PFSK-1 (cell line): ENCODE measurements at regions not wholly inside any gene's neighbourhood (a gene's known extent, or its start where the extent isn't known, plus 50 kb on each side); places are given as distances from the start of the nearest gene placed in this dataset.
A peak's percentile ranks its signal among the peaks of the same experiment; 100 is the strongest.

Source experiments
- FOXP2 ChIP-seq: optimal IDR thresholded peaks from 2 replicates; pipeline ENCODE3; 2011; ENCODE audit warnings: borderline replicate concordance, control low read depth, inconsistent platforms; ENCODE audit not compliant: insufficient read depth; ENCODE audit errors: extremely low read length, extremely low read depth
- POLR2AphosphoS5 ChIP-seq: IDR thresholded peaks from 2 replicates; pipeline ENCODE4 v1.6.1; 2012; ENCODE audit warnings: low read depth, mild to moderate bottlenecking, control low read depth, low read length, moderate library complexity
- SIN3A ChIP-seq: IDR thresholded peaks from 2 replicates; pipeline ENCODE4 v1.6.1; 2012; ENCODE audit warnings: mild to moderate bottlenecking, low read length, moderate library complexity, borderline replicate concordance; ENCODE audit not compliant: insufficient read depth
- TAF1 ChIP-seq: IDR thresholded peaks from 2 replicates; pipeline ENCODE4 v1.6.1; 2012; ENCODE audit warnings: low read length, control low read depth, borderline replicate concordance; ENCODE audit not compliant: insufficient read depth
- TF ChIP-seq, protein P1 (sequence below), 2 experiments: IDR thresholded peaks; 2 replicates each; pipeline versions ENCODE4 v1.6.1 to v1.8.0; 2011 to 2012; ENCODE audit warnings: low read depth in 2 of 2, low read length in 2 of 2, control low read depth in 1 of 2, inconsistent platforms in 1 of 2, mild to moderate bottlenecking in 1 of 2, moderate library complexity in 1 of 2; ENCODE audit not compliant: insufficient read depth in 1 of 2

DNA sequence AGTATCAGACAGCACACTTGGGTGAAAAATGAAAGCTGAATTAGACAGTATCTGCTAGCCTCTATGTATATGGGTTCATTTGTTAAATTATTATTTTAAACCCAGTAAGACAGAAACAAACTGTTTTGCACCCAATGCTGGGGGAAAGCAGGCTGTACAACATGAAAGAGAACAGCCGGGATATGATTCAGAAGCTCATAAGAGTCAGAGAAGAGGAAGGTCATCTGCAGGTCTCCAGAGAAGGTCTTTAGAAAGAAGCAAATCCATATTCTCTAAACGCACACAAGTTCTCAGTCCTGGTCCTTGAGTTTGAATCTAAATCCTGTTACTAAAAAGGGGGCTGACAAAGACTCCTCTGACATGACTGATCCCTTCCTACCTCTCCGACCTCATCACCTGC, 155.1 kb downstream of the SIPA1L2 start:
- no peak for TF ChIP-seq FOXP2
- TF ChIP-seq POLR2AphosphoS5: no peak
- no peak for TF ChIP-seq TAF1
- no peak for TF ChIP-seq SIN3A
- TF ChIP-seq, protein P1, sequence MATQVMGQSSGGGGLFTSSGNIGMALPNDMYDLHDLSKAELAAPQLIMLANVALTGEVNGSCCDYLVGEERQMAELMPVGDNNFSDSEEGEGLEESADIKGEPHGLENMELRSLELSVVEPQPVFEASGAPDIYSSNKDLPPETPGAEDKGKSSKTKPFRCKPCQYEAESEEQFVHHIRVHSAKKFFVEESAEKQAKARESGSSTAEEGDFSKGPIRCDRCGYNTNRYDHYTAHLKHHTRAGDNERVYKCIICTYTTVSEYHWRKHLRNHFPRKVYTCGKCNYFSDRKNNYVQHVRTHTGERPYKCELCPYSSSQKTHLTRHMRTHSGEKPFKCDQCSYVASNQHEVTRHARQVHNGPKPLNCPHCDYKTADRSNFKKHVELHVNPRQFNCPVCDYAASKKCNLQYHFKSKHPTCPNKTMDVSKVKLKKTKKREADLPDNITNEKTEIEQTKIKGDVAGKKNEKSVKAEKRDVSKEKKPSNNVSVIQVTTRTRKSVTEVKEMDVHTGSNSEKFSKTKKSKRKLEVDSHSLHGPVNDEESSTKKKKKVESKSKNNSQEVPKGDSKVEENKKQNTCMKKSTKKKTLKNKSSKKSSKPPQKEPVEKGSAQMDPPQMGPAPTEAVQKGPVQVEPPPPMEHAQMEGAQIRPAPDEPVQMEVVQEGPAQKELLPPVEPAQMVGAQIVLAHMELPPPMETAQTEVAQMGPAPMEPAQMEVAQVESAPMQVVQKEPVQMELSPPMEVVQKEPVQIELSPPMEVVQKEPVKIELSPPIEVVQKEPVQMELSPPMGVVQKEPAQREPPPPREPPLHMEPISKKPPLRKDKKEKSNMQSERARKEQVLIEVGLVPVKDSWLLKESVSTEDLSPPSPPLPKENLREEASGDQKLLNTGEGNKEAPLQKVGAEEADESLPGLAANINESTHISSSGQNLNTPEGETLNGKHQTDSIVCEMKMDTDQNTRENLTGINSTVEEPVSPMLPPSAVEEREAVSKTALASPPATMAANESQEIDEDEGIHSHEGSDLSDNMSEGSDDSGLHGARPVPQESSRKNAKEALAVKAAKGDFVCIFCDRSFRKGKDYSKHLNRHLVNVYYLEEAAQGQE (IDR thresholded peaks at IDR 0.05; ENCODE audit: insufficient read depth in 1 of 2, low read depth in 2 of 2, low read length in 2 of 2): no peak

DNA sequence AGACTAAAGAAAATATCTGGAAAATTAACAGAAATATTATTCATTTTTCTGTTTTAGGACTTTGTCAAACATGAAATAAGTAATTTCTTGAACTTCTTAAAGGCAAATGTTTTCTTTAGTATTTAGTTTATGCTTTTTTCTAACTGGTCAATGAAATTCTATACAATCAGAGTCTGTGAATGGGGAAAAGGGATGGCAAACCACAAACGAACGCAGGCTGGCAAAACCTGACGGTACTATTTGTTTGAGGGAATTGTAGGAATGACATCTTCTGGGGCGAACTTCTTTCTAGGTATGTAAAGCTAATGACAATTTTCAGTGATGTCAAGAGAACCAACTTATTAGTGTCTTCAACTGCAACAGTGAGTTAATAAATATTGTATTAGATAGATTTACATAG, 156.0 kb downstream of the SIPA1L2 start:
- TF ChIP-seq TAF1 (no peak), FOXP2 (no peak), SIN3A (no peak), POLR2AphosphoS5 (no peak)
- TF ChIP-seq, protein P1 (IDR thresholded peaks at IDR 0.05; ENCODE audit: insufficient read depth in 1 of 2, low read depth in 2 of 2, low read length in 2 of 2): no peak

DNA sequence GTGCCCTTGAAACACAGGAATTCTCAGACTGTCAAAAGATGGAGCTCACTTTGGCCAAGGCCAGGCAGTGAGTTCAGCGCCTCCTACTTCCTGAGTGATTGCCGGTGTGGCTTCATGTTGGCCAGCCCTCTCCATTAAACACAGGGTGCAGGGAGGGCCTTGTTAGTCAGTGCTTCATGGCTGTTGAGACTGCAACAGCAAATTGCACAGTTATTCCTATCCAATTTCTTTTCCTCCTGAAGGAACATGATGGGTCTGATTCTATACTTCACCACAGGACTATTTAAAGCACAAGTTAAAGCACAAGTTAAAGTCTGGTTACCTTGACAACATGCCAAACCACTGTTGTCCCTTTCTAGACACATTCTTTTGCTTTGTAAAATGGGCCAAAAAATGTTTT, 156.6 kb downstream of the SIPA1L2 start:
- TF ChIP-seq FOXP2: peak; percentile 15
- no peak for TF ChIP-seq TAF1

DNA sequence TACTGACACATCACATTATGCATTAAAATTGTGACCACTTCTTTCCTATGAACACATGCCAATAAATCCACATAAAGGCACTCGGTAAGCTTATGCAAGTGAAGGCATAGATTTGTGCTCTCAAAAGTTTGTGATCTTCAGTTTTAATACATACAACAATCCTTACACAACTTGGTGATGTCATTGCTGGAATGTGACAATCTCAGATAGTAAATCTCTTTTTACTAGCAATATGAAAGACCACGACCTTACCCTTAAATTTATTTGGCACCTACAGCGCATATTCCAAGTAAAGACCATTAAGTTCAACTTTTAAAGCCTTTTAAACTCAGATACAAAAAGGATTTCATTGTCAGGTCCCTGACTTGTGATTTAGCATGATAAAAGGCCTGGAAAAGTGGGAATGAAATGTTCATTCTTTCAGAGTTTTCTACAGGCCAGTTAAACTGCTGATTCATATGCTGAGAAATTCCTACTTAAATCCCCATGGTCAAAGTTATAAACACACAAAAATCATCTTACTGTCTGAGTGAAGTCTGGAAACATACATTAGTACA, 157.4 kb downstream of the SIPA1L2 start:
- no peak for TF ChIP-seq TAF1
- TF ChIP-seq SIN3A: no peak
- TF ChIP-seq FOXP2: no peak
- TF ChIP-seq, protein P1 (IDR thresholded peaks at IDR 0.05; ENCODE audit: insufficient read depth in 1 of 2, low read depth in 2 of 2, low read length in 2 of 2): no peak
- TF ChIP-seq POLR2AphosphoS5: no peak

DNA sequence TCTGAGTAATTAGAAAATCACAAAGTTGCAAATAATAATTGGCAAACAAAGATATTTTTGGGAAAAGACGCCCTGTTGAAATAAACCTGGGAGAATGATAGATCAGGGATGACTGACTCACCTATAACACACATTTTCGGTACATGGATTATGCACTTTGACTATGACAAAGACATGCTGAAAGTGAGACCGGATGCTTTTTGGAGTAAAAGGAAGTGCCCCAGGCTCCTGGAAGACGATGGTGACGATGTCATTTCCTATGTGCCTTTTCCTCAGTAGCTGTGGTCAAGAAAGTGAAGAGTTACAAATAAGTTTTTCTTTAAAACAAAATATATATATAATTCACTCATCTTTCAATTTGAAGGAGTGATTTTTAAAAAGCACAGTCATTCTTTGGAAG, 158.7 kb downstream of the SIPA1L2 start:
- no peak for TF ChIP-seq TAF1
- no peak for TF ChIP-seq POLR2AphosphoS5
- no peak for TF ChIP-seq SIN3A
- TF ChIP-seq, protein P1 (IDR thresholded peaks at IDR 0.05; ENCODE audit: insufficient read depth in 1 of 2, low read depth in 2 of 2, low read length in 2 of 2): no peak
- TF ChIP-seq FOXP2: no peak
